ENCODE measurements at regions not wholly inside any gene's neighbourhood (a gene's known extent, or its start where the extent isn't known, plus 50 kb on each side); places are given as distances from the start of the nearest gene placed in this dataset.

- DNase-seq, result no peak
Measured at GRCh38 chr13:50326271-50326670, 311.0 kb downstream of the KCNRG start.

GRCh38 chr13:50326811-50327210 lies 311.6 kb downstream of the KCNRG start:
- no peak for DNase-seq

- no peak for DNase-seq
Measured at GRCh38 chr13:50334115-50334778, 319.0 kb downstream of the KCNRG start.

- DNase-seq, result no peak
Measured at GRCh38 chr13:50334944-50335343, 319.7 kb downstream of the KCNRG start.

GRCh38 chr13:50339271-50339670 lies 324.0 kb downstream of the KCNRG start:
- DNase-seq, result no peak

GRCh38 chr13:50340146-50340545 lies 324.9 kb downstream of the KCNRG start:
- DNase-seq, result no peak

GRCh38 chr13:50340551-50341287 lies 325.5 kb downstream of the KCNRG start:
- no peak for DNase-seq

- no peak for DNase-seq
Measured at GRCh38 chr13:50341526-50341925, 326.3 kb downstream of the KCNRG start.

- no peak for DNase-seq
Measured at GRCh38 chr13:50344717-50345116, 329.5 kb downstream of the KCNRG start.

GRCh38 chr13:50345804-50346203 lies 330.6 kb downstream of the KCNRG start:
- no peak for DNase-seq

GRCh38 chr13:50348371-50348770 lies 333.1 kb downstream of the KCNRG start:
- no peak for DNase-seq

GRCh38 chr13:50352720-50353480 lies 337.7 kb downstream of the KCNRG start:
- no peak for DNase-seq

- DNase-seq, result no peak
Measured at GRCh38 chr13:50353651-50354415, 338.6 kb downstream of the KCNRG start.

GRCh38 chr13:50355797-50356196 lies 340.6 kb downstream of the KCNRG start:
- DNase-seq, result no peak

- no peak for DNase-seq
Measured at GRCh38 chr13:50357136-50357535, 341.9 kb downstream of the KCNRG start.

GRCh38 chr13:50357586-50358118 lies 342.4 kb downstream of the KCNRG start:
- DNase-seq, result no peak

- no peak for DNase-seq
Measured at GRCh38 chr13:50358231-50359040, 343.2 kb downstream of the KCNRG start.

GRCh38 chr13:50359041-50359367 lies 343.8 kb downstream of the KCNRG start:
- DNase-seq, result no peak

- no peak for DNase-seq
Measured at GRCh38 chr13:50359779-50360178, 344.5 kb downstream of the KCNRG start.

- no peak for DNase-seq
Measured at GRCh38 chr13:50360637-50361036, 345.4 kb downstream of the KCNRG start.

- peak; percentile 22 for DNase-seq
Measured at GRCh38 chr13:50361282-50361681, 346.0 kb downstream of the KCNRG start.
